Esophagus squamous epithelium (tissue), 4 donors: ENCODE measurements at regions not wholly inside any gene's neighbourhood (a gene's known extent, or its start where the extent isn't known, plus 50 kb on each side); places are given as distances from the start of the nearest gene placed in this dataset.

ENCODE experiments used
- CTCF ChIP-seq, 6 experiments: fragments of 450-650 bp in 4 of 6; fragments of 200-600 bp in 2 of 6; sonication (generic) in 2 of 6; IDR thresholded peaks; one replicate each; pipeline ENCODE4 v1.5.1; 2016 to 2019; ENCODE audit warnings: antibody characterized with exemption in 6 of 6, mild to moderate bottlenecking in 4 of 6, moderate library complexity in 4 of 6
- POLR2A ChIP-seq, 4 donors: fragments of 450-650 bp; IDR thresholded peaks; one replicate each; pipeline ENCODE4 v1.6.1; 2017; ENCODE audit warnings: antibody characterized with exemption in 4 of 4, mild to moderate bottlenecking in 4 of 4, moderate library complexity in 3 of 4

- TF ChIP-seq CTCF (IDR thresholded peaks at IDR 0.05) (no peak), POLR2A (IDR thresholded peaks at IDR 0.05) (no peak)
These were observed 417.1 kb upstream of the CDH2 start for GRCh38 chr18:28594034-28594433.
